Muscle of leg (tissue), 3 donors: ENCODE measurements at regions not wholly inside any gene's neighbourhood (a gene's known extent, or its start where the extent isn't known, plus 50 kb on each side); places are given as distances from the start of the nearest gene placed in this dataset.
"Not testable (repeated sequence)": the region's sequence is repeated elsewhere in the genome, so short reads cannot be mapped to it uniquely, and the experiment has no call there.

ENCODE experiments used
- DNase-seq: peaks from one replicate; pipeline ENCODE4 v3.0.0; 2013
- H3K27ac ChIP-seq: one replicate; pipeline ENCODE4 v1.5.1; 2013; ENCODE audit warnings: mild to moderate bottlenecking, low read length, control low read depth
- H3K27me3 ChIP-seq: one replicate; pipeline ENCODE4 v1.6.1; 2013; ENCODE audit warnings: low read length; ENCODE audit not compliant: control insufficient read depth, insufficient read depth
- H3K36me3 ChIP-seq: one replicate; pipeline ENCODE4 v1.6.1; 2013; ENCODE audit warnings: low read length; ENCODE audit not compliant: control insufficient read depth, insufficient read depth
- H3K4me1 ChIP-seq: one replicate; pipeline ENCODE4 v1.6.1; 2013; ENCODE audit warnings: low read length; ENCODE audit not compliant: control insufficient read depth, insufficient read depth
- H3K4me3 ChIP-seq: one replicate; pipeline ENCODE4 v1.5.1; 2013; ENCODE audit warnings: low read length, control low read depth
- H3K9me3 ChIP-seq: replicated peaks from 2 replicates; pipeline ENCODE4 v1.6.1; 2013; ENCODE audit warnings: low read depth, low read length; ENCODE audit not compliant: control insufficient read depth
- WGBS: methylation state at CpG from one replicate; pipeline ENCODE4 v1.1.5; 2013; ENCODE audit warnings: missing lambda C conversion rate; ENCODE audit not compliant: insufficient coverage; 5-methylcytosine and 5-hydroxymethylcytosine counted together

GRCh38 chr2:192394605-192395004 lies 199.9 kb upstream of the TMEFF2 start:
- DNase-seq: no peak
- Histone ChIP-seq H3K9me3 (no peaks in the 10 kb centered on the region), H3K36me3 (no peaks in the 10 kb centered on the region), H3K27ac (no peak overlapping the region), H3K4me1 (no peaks in the 10 kb centered on the region), H3K27me3 (no peaks in the 10 kb centered on the region), H3K4me3 (no peak overlapping the region)
- WGBS: no CpG with 5 or more reads among the region's 3 CpGs

- DNase-seq: no peak
- Histone ChIP-seq H3K9me3 (no peaks in the 10 kb centered on the region), H3K36me3 (no peaks in the 10 kb centered on the region), H3K27ac (no peak overlapping the region), H3K4me1 (no peaks in the 10 kb centered on the region), H3K4me3 (no peak overlapping the region), H3K27me3 (no peaks in the 10 kb centered on the region)
Observed at GRCh38 chr2:192391041-192391440, 196.3 kb upstream of the TMEFF2 start.

- DNase-seq: no peak
Observed at GRCh38 chr2:192390401-192390800, 195.7 kb upstream of the TMEFF2 start.

GRCh38 chr2:192384191-192384590 lies 189.5 kb upstream of the TMEFF2 start:
- no CpG with 5 or more reads among the region's 1 CpG for WGBS
- not testable (repeated sequence) for H3K27ac ChIP-seq, DNase-seq

More at GRCh38 chr2:192390401-192390800, 195.7 kb upstream of the TMEFF2 start:
- no peaks in the 10 kb centered on the region for H3K9me3 ChIP-seq
- no peak overlapping the region for H3K4me3 ChIP-seq
- H3K36me3 ChIP-seq: no peaks in the 10 kb centered on the region
- H3K4me1 ChIP-seq: no peaks in the 10 kb centered on the region
- H3K27me3 ChIP-seq: no peaks in the 10 kb centered on the region
- H3K27ac ChIP-seq: no peak overlapping the region

GRCh38 chr2:192381082-192381481 lies 186.3 kb upstream of the TMEFF2 start:
- H3K27me3 ChIP-seq: no peaks in the 10 kb centered on the region
- no CpG with 5 or more reads among the region's 1 CpG for WGBS
- no peaks in the 10 kb centered on the region for H3K4me1 ChIP-seq
- H3K9me3 ChIP-seq: no peaks in the 10 kb centered on the region
- H3K4me3 ChIP-seq: no peak overlapping the region
- no peaks in the 10 kb centered on the region for H3K36me3 ChIP-seq
- DNase-seq: no peak
- no peak overlapping the region for H3K27ac ChIP-seq

More at GRCh38 chr2:192384191-192384590, 189.5 kb upstream of the TMEFF2 start:
- H3K36me3 ChIP-seq, H3K4me3 ChIP-seq, H3K27me3 ChIP-seq, H3K4me1 ChIP-seq, H3K9me3 ChIP-seq: not testable (repeated sequence)

- Histone ChIP-seq H3K4me3 (no peak overlapping the region), H3K9me3 (no peaks in the 10 kb centered on the region), H3K4me1 (no peaks in the 10 kb centered on the region), H3K27me3 (no peaks in the 10 kb centered on the region), H3K36me3 (no peaks in the 10 kb centered on the region), H3K27ac (no peak overlapping the region)
- no peak for DNase-seq
- WGBS: no CpG with 5 or more reads among the region's 1 CpG
Observed at GRCh38 chr2:192379736-192380135, 185.0 kb upstream of the TMEFF2 start.

- no peak for DNase-seq
- Histone ChIP-seq H3K27me3 (no peaks in the 10 kb centered on the region), H3K4me1 (no peaks in the 10 kb centered on the region), H3K27ac (no peak overlapping the region), H3K4me3 (no peak overlapping the region), H3K9me3 (no peaks in the 10 kb centered on the region), H3K36me3 (no peaks in the 10 kb centered on the region)
Observed at GRCh38 chr2:192377173-192377572, 182.4 kb upstream of the TMEFF2 start.

GRCh38 chr2:192373754-192374153 lies 179.0 kb upstream of the TMEFF2 start:
- Histone ChIP-seq H3K36me3 (no peaks in the 10 kb centered on the region), H3K4me1 (no peaks in the 10 kb centered on the region), H3K4me3 (no peak overlapping the region), H3K27ac (no peak overlapping the region), H3K9me3 (no peaks in the 10 kb centered on the region), H3K27me3 (no peaks in the 10 kb centered on the region)
- no peak for DNase-seq
- no CpG with 5 or more reads among the region's 2 CpGs for WGBS

- no peaks in the 10 kb centered on the region for H3K36me3 ChIP-seq
- no peak overlapping the region for H3K4me3 ChIP-seq
- WGBS: 92% methylated on average over 4 of the region's 6 CpGs
- no peaks in the 10 kb centered on the region for H3K4me1 ChIP-seq
- no peaks in the 10 kb centered on the region for H3K27me3 ChIP-seq
- no peaks in the 10 kb centered on the region for H3K9me3 ChIP-seq
- no peak overlapping the region for H3K27ac ChIP-seq
- no peak for DNase-seq
Observed at GRCh38 chr2:192373221-192373620, 178.5 kb upstream of the TMEFF2 start.

- no peak overlapping the region for H3K27ac ChIP-seq
- no peak for DNase-seq
- no peaks in the 10 kb centered on the region for H3K36me3 ChIP-seq
- H3K27me3 ChIP-seq: no peaks in the 10 kb centered on the region
- no peak overlapping the region for H3K4me3 ChIP-seq
- no peaks in the 10 kb centered on the region for H3K4me1 ChIP-seq
- no peaks in the 10 kb centered on the region for H3K9me3 ChIP-seq
- no CpG with 5 or more reads among the region's 3 CpGs for WGBS
Observed at GRCh38 chr2:192369969-192370368, 175.2 kb upstream of the TMEFF2 start.

GRCh38 chr2:192357217-192357616 lies 162.5 kb upstream of the TMEFF2 start:
- no peaks in the 10 kb centered on the region for H3K36me3 ChIP-seq
- no peak for DNase-seq
- no peaks in the 10 kb centered on the region for H3K9me3 ChIP-seq
- no peak overlapping the region for H3K4me3 ChIP-seq
- H3K4me1 ChIP-seq: no peaks in the 10 kb centered on the region
- H3K27me3 ChIP-seq: no peaks in the 10 kb centered on the region
- WGBS: 80% methylated on average over 3 of the region's 3 CpGs
- no peak overlapping the region for H3K27ac ChIP-seq
